ENCODE measurements at regions not wholly inside any gene's neighbourhood (a gene's known extent, or its start where the extent isn't known, plus 50 kb on each side); places are given as distances from the start of the nearest gene placed in this dataset.

GRCh38 chr11:109029927-109030326 is 365.1 kb downstream of the DDX10 start:
- DNase-seq (ENCODE audit: low read depth) = no peak
- no peak overlapping the region for H3K4me3 ChIP-seq (ENCODE audit: low read depth, low read length)
- TF ChIP-seq CTCF (IDR thresholded peaks at IDR 0.05; ENCODE audit: insufficient read depth, low read depth, low read length) = no peak

GRCh38 chr11:109033627-109034338 is 368.9 kb downstream of the DDX10 start:
- no peak for TF ChIP-seq CTCF (IDR thresholded peaks at IDR 0.05; ENCODE audit: insufficient read depth, low read depth, low read length)
- H3K4me3 ChIP-seq (ENCODE audit: low read depth, low read length) = no peak overlapping the region
- peak; percentile 25 for DNase-seq (ENCODE audit: low read depth)

- DNase-seq (ENCODE audit: low read depth) = no peak
- H3K4me3 ChIP-seq (ENCODE audit: low read depth, low read length) = no peak overlapping the region
- TF ChIP-seq CTCF (IDR thresholded peaks at IDR 0.05; ENCODE audit: insufficient read depth, low read depth, low read length) = no peak
These were observed 369.4 kb downstream of the DDX10 start for GRCh38 chr11:109034339-109034696.

DNA sequence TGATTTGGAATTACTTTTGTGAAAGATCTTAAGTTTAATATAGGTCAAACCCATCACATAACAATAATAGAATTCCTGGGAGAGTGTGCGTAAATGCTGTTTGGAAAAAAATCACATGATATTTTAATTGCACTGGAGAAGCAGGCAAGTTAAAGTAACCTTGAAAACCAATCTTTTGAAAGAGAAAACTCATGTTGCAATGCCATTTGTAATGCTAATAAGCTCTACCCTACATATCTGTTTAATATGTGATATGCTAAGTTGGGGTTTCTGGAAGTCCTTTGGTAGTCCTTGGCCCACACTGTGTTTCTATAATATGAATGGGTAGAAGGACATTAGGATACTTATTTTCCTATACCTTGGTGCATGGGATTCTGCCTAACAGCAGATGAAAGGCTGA is 370.4 kb downstream of the DDX10 start:
- peak; percentile 33 for DNase-seq (ENCODE audit: low read depth)
- no peak for TF ChIP-seq CTCF (IDR thresholded peaks at IDR 0.05; ENCODE audit: insufficient read depth, low read depth, low read length)
- H3K4me3 ChIP-seq (ENCODE audit: low read depth, low read length) = no peak overlapping the region

DNA sequence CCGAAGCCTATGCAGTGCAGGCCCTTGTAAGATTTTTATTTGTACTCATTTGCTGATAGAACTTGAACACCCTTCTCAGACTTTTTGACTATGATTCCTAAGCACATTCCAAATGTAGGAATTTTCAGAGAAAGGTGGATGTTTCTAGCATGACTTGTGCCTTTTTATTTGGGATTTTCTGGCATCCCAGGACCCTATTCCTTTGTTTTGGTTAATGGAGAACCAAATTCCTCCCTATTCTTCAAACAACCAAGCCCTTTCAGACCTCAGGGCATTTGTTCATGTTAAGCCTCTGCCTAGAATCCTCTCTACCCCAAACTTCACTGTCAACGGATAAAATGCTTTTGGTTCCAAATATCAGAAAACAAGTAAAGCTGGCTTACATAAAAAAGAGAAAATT is 371.1 kb downstream of the DDX10 start:
- TF ChIP-seq CTCF (IDR thresholded peaks at IDR 0.05; ENCODE audit: insufficient read depth, low read depth, low read length) = no peak
- no peak for DNase-seq (ENCODE audit: low read depth)
- no peak overlapping the region for H3K4me3 ChIP-seq (ENCODE audit: low read depth, low read length)

DNA sequence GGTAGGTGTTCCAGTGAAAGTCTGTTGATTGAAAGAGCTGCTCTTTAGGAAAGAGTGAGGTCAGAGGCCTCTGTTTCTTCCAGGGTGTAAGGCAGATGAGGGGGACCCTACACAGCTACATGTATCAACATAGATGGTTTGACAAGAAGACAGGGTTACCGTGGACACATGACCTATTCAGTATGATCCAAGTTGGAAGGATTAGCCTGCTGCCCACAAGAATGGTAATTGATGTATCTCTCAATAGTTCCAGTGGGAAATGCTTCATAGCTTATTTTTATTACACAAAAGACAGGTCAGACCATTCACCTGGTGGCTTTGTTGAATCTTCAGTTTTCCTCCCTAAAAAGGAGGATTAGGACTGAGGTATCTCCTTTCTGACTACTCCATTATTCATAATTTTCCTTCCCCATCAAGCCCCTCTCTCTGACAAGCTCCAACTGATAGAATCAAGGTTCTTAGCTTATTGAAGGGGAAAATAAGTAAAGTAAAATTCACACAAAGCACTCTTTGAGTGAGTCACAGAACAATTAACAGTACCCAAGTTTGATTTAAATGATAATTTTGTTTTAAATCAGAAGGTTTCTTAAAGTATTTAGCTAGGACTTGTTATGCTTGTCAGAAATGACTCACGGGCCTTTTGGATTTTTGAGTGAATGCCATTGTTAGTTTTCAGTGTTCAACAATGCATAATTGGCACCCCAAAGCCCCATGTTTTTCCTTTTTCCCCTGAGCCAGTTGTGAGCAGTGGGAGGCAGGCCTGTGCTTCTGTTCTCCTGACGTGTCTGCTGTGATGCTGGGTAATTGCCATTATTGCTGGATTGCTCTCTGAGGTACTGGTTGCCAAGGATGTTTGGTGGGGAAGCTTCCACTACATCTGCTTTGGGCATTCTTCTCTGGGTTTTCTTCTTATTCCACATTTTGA is 373.2 kb downstream of the DDX10 start:
- no peak overlapping the region for H3K4me3 ChIP-seq (ENCODE audit: low read depth, low read length)
- TF ChIP-seq CTCF (IDR thresholded peaks at IDR 0.05; ENCODE audit: insufficient read depth, low read depth, low read length) = no peak
- DNase-seq (ENCODE audit: low read depth) = peak; percentile 44
